SK-N-SH (cell line): ENCODE measurements at regions not wholly inside any gene's neighbourhood (a gene's known extent, or its start where the extent isn't known, plus 50 kb on each side); places are given as distances from the start of the nearest gene placed in this dataset.

Source experiments
- CTCF ChIP-seq: fragments of 200-600 bp; sonication (generic); IDR thresholded peaks from 2 replicates; pipeline ENCODE4 v1.6.1; 2017; ENCODE audit warnings: antibody characterized with exemption, mild to moderate bottlenecking, moderate library complexity
- SIN3A ChIP-seq: IDR thresholded peaks from 2 replicates; pipeline ENCODE4 v1.6.1; 2012; ENCODE audit warnings: low read depth, mild to moderate bottlenecking, low read length, moderate library complexity, borderline replicate concordance
- TAF1 ChIP-seq: IDR thresholded peaks from 2 replicates; pipeline ENCODE4 v1.6.1; 2012; ENCODE audit warnings: low read depth, mild to moderate bottlenecking, low read length, moderate library complexity, borderline replicate concordance

- TF ChIP-seq CTCF = no peak
- no peak for TF ChIP-seq TAF1
- no peak for TF ChIP-seq SIN3A
Measured at GRCh38 chr1:178650934-178651511, 74.0 kb upstream of the RALGPS2 start.
